GM21447 (cell line): ENCODE measurements at regions not wholly inside any gene's neighbourhood (a gene's known extent, or its start where the extent isn't known, plus 50 kb on each side); places are given as distances from the start of the nearest gene placed in this dataset.

Experiments used
- ATAC-seq: cut with Tn5 transposase; IDR thresholded peaks from one replicate; pipeline ENCODE4 v1.9.1; 2021; ENCODE audit not compliant: unreplicated experiment

DNA sequence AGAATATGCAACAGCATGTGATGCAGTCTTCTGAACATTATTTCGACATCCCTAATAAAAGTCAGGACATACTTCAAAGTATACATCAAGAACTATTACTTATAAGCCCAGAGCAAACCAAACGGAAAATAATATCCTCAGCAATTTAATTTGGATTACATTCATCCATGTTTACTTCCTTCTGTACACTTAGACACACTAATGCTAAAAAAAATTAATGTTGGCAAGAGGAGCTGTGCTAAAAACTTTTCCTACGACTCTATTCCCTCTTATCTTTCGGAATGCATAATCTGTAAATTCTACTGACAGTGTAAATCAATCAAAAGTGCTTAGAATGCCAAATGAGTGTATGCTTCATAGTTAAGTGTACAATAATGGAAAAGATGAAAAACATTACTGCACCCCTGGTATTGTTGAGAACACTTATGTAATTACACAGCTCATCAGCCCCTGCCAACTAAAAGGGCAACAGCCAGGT, 301.2 kb upstream of the HSF2 start:
- ATAC-seq: no peak

DNA sequence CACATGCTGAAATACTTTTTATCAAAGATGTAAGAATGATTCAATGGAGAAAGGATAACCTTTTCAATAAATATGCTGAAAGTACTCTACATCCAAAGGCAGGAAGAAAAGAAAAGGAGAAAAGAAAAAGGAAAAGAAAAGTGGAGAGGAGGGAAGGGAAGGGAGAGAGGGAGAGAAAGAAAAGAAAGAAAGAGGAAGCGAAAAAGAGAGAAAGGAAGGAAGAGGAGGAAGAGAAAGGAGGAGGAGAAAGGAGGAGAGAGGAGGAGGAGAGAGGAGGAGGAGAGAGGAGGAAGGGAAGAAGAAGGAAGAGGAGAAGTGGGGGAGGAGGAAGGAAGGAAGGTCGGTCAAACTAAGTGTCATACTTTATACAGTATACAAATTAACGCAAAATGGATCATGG, 297.4 kb upstream of the HSF2 start:
- no peak for ATAC-seq

DNA sequence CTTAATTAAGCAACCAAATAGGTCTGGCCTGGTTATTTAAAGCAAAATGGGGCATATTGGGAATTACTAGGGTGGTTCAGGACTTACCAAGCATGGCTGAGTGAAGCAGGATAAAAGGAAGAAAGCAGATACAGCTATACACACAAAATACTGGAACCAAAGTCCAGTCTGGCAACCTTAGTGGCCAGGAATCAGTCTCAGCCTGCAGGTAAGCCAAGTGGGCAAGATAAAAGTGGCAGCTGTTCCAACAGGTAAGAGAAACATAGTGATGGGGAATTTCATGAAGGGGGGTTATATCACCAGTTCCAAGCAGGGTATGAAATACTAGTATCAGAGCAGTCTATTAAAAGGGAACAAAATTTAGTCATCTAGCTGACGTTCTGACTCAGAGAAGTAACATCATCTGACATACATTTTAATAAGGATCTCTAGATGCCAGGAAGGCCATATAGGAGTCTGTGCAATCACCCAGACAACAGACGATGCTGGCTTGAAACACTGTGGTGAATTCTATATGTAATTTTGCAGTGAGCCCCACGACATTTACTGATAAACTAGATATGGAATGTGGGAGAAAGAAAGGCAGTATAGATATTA, 292.1 kb upstream of the HSF2 start:
- ATAC-seq: no peak

DNA sequence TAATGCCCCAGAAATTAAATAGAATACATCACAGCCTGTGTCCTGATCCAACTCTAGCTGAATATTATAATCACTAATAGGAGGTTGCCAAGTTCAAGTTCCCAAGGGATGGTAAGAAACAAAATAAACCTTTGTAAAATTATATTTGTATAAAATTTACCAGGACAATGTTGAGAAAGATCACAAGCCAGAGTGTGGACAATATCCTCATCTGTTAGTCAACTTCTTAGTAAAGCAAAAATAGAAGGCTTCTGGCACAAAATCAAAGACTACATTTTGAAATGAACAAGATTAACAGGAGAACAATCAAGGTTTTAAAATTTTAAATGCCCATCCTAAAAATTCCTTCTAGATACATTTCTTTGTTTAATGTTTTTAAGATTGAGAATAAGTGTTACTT, 290.4 kb upstream of the HSF2 start:
- ATAC-seq: no peak

DNA sequence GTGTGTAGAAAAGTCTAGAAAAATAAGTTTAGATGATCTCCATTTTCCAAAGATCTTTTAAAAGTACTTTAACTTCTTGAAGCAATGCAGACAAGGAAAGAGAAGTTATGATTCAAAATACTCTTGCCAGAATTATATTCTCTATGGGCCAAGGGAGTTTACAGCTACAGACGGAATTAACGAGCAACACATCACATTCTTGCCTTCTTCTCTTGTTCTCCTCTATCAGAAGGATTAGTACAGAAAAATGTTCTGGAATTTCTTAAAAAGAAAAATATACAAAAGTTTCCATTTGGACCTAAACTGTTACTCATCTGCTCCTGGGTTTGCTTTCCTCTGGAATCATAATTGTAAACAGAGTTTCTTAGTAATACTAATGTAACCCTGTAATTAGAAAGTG, 284.7 kb upstream of the HSF2 start:
- ATAC-seq: no peak

DNA sequence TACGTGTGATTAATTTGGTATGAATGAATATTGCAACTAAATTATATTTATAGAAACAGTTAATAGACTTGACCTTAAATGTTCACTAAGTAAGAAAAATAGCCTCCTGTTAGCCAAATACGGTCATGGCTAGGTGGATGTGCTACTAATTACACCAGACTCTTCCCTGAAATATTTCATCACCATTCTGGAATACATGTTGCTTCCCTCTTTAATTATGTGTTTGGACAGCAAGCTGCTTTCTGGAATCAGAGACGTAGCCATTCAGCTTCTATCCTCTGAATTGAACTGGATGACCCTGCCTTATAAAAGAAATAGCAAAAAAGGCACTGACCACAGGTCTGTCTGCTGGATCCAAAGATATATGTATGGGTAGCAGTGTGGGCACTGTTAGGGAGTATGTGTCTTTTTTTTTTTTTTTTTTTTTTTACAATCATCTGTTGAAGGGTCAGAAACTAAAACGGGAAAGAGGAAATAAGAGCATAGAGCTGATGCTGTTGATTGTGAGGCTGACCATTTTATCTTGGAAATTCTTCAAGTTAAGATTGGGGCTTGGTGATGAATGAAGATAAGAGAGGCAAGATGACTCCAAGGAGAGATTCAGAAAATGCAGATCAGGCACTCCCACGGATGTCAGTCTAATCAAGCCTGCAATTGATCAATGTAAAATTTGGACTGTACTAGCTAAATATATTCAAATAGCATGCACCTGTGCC, 283.2 kb upstream of the HSF2 start:
- no peak for ATAC-seq

DNA sequence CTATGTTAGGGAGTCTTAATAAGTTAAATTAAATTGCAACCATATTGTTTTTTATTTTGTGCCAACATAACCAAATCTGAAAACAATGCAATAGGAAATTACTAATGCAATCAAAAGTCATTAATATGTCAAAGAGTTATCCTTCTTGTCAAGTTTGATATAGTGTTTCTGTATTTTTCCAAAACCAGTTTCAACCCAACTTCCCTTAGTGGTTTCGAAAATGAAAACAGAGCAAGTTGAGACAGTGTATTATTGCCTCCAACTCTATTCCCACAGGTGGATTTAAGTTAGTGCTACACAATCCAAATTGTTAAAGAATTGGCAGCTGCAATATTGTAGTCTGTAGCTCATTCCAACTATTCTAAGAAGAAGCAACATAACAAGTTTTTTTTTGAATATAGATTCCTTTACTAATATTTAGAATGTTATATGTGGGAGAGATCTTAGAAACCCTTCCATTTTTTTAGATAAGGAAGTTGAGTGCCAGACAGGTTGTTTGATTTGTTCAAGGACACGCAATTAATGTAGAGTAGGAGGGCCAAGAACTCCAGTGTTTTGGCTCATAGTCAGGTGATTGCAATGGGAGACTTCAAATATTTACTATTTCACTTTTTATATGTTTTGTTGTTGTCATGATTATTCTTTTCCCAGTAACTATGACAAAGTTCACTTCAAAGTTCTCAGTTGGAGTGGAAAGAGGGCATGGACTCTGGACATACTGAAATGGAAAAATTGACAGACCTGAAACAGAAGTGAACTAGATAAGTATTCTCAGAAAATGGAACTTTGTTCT, 282.4 kb upstream of the HSF2 start:
- ATAC-seq: no peak

DNA sequence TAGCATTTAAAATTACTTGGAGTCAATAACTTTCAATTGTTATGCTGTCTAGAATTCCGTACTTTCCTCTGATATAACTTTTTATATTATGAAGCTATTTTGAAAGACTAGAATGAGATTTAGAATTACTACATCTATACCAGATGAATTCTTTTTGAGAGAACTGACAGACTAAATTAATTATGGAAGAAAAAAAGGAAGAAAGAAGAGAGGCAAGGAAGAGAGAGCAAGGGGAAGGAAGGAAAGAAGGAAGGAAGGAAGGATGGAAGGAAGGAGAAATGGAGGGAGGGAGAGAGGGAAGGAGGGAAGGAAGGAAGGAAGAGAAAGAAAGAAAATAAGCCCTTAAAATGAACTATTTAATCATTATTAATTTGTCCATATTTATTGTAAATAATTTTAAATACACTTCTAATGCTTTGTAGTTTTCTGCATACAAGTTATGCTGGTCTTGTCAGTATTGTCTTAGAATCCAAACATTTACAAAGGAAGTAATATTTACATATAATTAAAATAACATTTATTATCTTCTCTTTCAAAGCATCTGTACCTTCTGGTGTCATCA, 280.4 kb upstream of the HSF2 start:
- no peak for ATAC-seq

DNA sequence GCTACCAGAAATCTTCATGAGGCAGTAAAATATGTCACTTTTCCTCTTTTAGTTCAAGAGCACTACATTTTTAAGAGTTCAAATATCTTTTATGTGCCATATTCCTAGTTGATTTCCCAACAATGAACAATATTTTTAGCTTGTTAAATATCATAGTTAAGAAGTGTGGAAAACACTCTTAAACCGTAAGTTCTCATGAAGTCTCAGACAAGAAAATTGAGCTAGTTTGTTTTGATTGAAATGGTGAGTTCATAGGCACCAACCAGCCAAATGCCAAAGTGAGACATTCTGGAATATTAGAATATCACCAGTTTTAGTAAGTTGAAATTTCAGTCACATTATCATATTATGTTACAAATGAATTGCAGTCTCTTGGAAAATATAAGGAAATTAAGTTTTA, 277.2 kb upstream of the HSF2 start:
- no peak for ATAC-seq

DNA sequence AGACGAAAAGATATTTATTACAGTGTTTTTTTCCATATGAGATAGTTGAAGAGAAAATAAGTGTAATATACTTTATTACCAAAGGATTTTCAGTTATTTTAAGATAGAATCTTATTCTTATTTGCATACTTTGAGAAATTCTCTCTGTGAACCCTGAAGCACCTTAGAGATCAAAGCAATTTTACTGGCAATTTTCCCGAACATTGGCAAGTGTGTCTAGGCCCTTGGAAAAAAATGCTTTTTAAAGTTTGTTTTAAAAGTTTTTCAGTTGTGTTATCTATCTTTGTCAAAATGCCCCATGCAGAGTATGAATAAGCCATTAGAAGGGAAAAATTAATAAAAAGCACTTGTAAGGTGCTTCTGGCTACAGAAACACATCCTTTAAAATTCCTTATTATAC, 276.8 kb upstream of the HSF2 start:
- no peak for ATAC-seq

DNA sequence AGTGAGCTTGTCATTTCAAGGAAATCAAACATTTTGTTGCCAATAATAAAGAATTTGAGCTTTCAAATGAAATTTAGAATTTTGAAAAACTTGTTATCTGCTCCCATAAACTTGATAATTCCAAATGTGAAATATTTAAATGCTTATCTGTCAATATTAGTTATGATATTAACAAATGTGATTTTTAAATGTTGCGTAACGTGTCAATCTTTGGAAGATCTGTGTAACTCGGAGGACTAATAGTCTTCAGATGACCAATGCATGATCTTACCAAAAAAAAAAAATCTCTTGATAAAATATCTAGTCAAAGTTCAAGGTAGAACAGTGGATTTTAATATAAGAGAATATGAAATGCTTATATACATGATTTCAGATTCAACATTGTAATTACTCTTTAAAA, 274.5 kb upstream of the HSF2 start:
- ATAC-seq: no peak

DNA sequence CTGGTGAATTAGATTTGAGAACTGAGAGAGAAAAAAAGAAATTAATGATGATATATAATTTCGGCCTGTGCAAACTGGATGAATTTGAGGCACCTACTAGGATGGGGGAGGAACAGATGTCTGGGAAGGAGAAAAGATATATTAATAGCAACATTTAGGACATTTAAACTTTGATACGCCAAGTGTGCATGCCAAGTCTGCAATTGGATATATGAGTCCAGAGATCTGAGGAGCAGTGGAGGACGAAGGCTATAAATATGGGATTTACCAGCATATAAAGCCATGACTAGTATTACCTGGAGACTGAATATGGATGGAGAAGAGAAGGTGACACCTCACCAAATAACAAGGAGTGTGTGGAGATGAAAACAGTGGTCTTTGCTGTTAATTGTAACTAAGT, 272.6 kb upstream of the HSF2 start:
- ATAC-seq: no peak

DNA sequence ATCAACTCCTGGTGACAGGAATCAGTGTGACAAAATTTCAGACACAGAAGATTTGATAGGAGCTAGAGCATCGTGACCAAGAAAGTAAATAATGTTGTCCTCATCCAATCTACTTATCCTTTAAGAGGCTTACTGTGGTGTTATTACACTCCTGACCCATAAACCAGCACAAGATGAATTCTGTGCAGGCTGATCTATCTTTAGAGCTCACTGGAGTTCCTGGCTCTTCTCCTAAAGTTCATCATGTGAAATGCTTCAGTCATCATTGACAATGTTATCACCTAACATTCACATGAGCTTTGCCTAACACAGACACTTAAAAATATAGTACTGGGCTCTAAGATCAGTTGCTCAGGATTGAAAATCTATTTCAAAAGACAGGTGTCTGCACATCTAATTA, 271.0 kb upstream of the HSF2 start:
- ATAC-seq: no peak

DNA sequence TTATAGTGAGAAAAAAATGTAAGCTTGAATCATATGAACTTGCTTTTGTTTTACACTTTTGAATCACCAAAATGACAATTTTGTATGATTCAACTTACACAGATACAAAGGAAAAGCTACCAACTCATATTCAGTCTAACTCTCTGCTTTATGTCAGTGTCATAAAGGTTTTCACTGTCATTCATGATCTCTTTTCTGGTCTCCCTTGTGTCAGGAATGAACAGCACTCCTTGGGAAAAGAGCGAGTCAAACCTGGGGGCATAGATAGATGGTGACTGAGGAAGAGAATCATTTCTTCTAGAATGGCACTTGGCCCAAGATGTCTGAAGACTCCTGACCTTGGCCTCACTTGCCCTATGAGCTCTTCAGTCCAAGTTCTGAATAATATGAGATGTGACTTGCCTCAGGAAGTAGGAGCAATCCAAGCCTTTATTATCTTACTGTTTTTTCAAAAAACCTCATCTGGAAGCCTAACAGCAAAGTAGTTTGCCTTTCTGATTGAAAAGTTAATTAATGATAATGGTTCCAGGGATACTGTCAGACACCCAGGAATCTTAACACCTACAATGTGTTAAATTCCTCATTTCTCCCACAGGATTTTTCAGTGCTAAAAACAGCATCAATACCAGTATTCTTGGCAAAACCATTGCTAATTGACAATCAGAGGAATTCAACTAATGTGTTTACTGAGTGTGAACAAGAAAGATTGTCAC, 270.0 kb upstream of the HSF2 start:
- ATAC-seq: no peak

DNA sequence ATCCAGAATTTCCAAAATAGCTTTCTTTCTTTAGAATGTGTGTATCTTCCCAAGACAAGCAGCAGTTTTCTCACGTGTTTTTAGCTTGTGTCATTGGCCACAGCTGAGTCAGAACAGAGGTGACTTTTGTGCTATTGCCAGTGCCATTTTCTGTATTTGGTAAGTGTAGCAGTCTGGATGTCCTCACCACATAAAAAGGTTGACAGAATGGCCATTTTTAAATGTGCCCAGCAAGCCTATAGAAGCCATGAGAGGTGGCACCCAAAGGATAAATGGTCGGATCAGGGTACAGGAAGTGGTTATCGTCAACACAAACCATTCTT, 269.5 kb upstream of the HSF2 start:
- no peak for ATAC-seq

DNA sequence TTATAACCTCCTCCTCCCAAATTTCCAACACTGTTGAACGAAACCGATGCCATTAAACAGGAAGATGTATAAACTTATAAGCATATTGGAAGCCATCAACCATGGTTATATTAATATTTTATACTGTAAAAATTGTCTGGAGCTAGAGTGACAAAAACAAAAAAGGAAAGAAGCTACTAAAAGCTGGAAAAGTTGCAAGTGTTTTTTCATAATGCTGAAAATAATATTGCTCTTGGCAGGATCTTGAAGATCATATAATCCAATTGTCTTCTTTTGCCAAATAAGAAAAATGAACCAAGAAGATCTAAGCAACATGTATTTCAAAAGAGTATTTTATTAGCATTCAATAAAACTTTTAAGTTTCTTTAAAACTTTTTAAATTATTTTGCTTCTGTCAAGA, 268.9 kb upstream of the HSF2 start:
- ATAC-seq: no peak

DNA sequence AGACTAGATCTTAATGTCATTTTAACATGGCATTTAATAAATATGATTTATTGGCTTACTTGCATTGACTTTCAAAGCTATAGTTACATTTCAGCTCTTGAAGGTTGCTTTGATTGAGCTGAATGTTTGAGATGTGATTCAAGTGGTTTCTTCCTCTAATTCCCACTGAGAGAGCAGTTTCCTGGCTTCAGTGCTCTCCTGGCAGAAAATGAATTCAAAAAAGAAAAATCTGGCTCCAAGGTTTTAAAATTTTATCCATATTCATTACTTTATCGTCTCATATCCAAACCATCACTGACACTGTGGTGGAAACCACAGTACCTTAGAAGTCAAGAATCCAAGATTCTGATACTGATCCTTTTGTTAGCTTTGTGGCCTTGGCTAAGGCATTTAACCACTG, 263.1 kb upstream of the HSF2 start:
- ATAC-seq: no peak

DNA sequence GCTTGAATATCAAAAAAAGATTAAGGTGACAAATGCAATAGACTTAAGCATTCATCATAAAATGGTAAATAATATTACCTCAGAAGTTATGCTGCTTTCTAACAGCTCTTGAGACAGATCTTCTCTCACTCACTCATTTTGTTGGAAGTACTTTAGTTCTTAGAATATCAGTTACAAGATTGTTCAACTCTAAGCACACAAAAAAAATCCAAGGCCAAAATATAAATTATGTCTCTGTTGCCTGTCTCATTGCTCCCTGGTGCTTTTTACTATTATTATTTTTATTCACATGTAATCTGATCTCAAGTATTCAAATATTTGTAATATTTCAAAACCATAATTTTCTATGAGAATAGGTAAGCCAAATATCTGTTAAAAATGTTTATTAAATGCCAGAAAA, 259.4 kb upstream of the HSF2 start:
- ATAC-seq: no peak

DNA sequence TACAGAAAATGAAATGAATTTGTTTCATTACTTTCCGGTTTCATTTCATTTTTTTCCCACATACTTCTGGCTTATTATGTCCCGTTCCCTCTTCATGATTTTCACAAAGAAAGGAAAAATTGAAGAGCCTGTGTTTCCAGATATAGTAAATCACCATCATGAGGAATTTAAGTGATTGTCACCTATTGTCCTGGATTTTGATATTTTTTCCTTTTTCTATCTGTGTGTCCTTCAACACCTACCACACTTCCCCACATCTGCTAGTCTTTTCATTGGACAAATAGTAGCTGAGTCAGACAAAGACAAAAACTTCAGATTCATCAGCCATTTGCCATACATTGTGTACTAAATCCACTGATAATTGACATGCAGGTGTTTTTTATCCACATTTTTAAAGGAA, 258.2 kb upstream of the HSF2 start:
- ATAC-seq: no peak

DNA sequence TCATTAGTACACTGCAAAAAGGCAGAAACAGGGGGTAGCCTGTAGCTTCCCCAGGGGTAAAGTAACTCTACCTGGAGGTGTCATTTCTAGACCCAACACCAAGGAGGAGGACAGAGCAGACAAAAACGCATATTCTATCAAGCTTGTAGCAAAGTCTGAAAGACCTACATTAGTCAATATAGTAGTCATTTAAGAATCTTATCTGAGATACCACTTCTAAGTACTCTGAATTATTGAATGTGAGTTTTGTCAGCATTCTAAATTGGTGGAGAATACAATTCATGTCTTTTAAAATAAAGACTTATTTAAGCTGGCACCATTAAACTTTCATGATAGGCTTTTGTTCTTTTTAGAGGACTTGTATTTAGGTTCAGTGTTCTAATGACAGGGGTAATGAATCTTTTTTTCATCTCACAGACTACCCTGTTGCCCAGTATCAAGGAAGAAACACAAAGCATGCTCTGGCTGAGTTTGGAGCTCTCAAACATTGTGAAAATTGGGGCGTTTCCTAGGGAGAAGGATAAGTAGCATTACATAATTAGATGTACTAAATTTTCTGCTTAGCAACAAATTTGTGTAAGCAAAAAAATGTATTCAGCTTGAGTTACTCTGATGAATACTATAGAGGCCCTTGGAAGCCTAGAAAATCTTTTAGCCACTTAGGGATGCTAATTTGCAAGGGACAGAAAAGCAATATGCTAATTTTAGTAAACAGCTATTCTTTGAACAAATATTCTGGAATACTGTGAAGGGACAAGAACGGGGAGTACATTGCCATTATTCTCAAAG, 255.4 kb upstream of the HSF2 start:
- no peak for ATAC-seq

DNA sequence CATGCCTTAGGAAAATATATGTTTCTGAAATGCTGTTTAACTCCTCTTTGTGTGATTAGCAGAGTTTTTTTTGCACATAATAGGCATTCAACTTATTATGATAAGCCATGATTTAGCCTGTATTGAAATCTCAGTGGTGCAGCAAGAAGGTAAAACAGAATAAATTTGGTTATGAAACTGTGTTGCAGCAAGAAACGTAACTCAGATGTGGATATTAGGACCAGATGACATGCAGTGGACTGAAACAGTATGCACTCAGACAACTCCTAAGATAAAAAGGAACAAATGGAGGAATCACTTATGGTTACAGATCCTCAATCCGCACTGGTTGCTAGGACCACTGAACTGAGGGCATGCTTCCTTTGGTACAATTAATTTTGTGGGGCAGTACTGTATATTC, 254.2 kb upstream of the HSF2 start:
- no peak for ATAC-seq
